ENCODE measurements at regions not wholly inside any gene's neighbourhood (a gene's known extent, or its start where the extent isn't known, plus 50 kb on each side); places are given as distances from the start of the nearest gene placed in this dataset.
"Not testable (repeated sequence)": the region's sequence is repeated elsewhere in the genome, so short reads cannot be mapped to it uniquely, and the experiment has no call there.

DNA sequence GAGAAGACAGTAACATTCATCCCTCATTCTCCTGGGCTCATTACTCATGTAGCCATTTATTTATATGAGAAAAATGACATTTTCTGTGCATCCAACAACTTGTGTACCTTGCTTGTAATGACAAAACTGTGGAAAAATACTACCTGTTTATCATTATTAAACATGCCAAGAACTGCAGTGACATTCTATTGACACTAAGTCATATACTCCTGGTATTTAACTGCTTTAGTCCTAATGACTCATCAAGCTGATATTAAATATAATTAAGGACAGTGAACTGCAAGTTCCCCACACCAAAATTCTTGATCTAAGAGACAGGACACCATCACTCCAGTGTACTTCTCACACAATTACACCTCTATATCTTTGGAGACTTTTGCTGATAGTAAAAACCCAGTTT is 1328.7 kb upstream of the RAG2 start:
- DNase-seq (ENCODE audit: low read depth, low spot score) = no peak

DNA sequence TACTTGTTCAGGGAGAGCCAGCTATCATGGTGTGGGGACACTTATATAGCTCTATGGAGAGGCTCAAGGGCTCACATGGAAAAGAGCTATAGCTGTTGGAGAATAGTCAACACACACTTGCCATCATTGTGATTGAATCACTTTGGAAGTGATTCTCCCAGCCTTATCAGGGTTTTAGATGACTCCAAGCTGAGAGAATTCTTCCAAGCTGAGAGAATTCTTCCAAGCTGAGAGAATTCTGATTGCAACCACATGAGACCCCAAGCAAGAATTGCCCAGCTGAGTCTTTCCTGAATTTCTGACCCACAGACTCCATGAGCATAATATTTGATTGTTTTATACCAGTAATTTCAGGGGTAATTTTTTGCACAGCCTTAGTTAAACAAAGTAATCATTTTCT is 1318.3 kb upstream of the RAG2 start:
- no peak for DNase-seq (ENCODE audit: low read depth, low spot score)

DNA sequence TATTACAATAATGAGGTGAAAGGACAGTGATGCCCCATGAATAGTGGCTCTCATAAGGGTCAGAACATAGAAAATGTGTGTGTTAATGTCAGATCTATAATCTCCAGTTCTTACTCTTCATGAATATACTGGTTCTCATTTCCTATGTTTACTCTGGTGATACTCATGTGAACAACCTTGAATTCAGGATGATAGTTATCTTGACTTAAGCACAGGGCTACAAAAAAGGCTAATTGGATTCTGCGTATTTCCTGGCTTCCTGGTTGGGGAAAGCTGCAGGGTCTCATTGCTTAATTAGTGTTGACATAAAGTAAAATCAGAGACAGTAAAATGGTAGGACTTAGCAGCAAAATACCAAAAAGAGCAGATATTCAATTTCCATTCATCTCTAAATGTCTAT is 1316.8 kb upstream of the RAG2 start:
- no peak for DNase-seq (ENCODE audit: low read depth, low spot score)

DNA sequence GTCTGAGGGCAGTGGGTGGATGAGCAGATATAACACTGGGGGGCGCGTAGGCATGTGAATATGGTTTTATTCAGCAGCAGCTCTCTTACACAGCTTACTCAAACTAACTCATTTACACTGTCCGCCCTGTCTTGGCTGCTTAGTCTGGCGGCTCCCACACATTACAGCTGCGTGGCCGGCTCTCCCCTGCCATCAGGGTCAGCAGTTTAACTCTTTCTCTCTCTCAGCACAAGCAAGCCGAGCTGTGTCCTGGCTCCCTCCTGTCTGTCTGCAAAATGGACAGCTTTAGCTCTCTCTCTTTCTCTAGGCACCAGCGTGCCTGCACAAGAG is 1310.1 kb upstream of the RAG2 start:
- no peak for DNase-seq (ENCODE audit: low read depth, low spot score)

DNA sequence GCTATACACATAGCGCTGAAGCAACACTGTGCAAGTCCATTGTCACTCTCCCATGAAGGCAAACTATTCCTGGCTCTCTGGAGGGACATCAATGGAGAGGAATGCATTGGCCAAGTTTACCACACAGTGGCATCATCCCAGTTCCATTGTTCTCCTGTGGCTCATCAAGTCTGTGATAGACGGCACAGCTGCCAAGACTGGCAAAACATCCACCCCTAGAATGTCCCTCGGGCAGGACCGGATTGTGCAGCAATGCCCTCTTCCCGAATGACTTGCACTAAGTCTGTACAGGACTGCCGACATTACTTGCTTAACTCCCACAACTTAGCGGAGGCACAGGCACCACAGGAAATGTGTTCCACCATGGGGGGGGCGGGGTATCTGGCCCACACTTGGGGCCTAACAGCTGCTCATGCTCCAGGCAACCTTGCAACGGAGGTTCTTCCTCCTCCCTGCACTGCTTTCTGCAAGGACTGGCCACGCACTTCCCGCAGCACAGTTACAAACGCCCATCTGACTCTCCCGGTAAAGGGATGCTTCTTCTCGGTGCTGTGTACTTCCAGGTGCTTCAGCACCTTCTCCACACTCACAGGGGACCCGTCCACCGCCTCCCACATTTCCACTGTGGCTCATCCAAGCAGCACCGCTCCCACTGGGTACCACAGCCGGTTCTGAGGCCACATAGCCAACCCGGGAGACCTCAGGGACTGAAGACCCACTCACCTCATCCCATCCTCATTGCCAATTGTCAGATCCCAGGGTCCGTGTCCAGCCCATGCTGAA is 1309.6 kb upstream of the RAG2 start:
- DNase-seq (ENCODE audit: low read depth, low spot score) = no peak

DNA sequence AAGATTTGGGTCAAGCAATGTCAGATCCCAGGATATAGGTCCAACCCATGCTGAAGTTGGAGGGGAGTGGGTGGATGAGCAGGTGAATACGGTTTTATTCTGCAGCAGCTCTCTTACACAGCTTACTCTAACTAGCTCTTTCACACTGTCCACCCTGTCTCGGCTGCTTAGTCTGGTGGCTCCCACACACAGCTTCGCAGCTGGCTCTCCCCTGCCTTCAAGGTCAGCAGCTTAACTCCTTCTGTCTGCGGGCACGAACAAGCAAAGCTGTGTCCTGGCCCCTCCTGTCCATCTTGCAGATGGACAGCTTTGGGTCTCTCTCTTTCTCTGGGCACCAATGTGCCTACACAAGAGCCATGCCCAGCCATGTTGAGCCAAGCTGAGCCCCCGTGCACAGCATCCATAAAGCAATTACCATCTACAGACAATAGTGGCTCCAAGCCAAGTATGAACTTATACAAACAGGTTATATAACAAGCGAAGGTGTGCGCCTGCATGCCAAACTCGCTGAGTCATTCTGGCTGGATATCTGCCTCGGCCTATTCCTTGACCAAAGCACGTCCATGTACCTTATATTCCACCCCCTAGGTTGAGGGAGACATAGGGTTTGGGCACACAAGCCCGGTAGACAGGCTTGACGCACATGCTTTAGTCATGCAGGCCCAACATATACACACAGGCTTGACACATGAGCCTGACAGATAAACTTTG is 1307.8 kb upstream of the RAG2 start:
- no peak for DNase-seq (ENCODE audit: low read depth, low spot score)

DNA sequence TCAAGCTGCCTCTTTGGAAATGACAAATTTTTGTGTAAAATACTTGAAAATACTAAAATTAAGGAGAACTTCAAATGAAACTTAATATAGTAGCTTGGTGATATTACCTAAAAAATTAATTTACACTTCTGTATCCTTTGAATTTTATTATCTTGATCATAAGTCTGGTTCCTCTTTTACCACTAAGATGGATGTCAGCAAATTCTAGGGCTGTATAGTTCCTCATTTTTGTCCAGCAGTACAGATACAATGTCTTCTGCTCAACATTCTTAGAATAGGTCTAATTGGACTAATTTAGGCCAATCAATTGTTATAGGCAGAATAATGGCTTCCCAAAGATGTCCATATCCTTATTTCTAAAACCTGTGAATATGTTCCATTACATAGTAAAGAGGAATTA is 1298.0 kb upstream of the RAG2 start:
- DNase-seq (ENCODE audit: low read depth, low spot score) = no peak

DNA sequence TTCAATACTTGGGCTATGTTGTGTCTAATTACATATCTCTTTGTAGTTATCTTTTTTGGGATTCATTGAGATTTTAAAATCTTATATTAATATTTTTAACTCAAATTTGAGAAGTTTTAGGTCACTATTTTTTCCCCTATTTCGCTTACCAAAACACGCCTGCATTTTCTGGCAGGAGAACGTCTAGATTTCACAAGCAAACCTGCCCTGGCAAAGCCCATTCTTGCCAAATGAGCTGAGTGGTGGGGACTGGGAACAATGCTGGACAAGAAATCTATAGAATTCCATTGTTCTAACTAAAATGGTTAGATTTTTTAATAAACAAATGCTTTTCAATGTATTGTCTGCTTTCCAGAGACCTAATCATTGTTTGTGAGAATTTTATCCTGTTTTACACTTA is 1283.7 kb upstream of the RAG2 start:
- no peak for DNase-seq (ENCODE audit: low read depth, low spot score)

DNA sequence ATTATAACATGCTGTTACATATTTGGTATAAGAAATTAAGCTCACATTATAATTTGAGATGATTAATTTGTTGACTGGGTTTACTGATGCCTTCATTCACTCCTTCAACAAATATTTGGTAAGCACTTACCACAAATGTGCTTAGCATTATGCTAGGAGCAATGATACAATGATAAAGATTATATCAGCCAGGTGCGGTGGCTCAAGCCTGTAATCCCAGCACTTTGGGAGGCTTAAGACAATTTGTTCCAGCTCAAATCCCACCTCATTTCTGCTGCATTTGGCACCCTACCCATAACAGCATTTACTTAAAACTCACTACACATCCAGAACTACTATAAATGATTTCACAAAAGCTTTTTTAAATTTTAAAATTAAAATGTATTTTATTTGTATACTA is 1263.6 kb upstream of the RAG2 start:
- no peak for DNase-seq (ENCODE audit: low read depth, low spot score)

DNA sequence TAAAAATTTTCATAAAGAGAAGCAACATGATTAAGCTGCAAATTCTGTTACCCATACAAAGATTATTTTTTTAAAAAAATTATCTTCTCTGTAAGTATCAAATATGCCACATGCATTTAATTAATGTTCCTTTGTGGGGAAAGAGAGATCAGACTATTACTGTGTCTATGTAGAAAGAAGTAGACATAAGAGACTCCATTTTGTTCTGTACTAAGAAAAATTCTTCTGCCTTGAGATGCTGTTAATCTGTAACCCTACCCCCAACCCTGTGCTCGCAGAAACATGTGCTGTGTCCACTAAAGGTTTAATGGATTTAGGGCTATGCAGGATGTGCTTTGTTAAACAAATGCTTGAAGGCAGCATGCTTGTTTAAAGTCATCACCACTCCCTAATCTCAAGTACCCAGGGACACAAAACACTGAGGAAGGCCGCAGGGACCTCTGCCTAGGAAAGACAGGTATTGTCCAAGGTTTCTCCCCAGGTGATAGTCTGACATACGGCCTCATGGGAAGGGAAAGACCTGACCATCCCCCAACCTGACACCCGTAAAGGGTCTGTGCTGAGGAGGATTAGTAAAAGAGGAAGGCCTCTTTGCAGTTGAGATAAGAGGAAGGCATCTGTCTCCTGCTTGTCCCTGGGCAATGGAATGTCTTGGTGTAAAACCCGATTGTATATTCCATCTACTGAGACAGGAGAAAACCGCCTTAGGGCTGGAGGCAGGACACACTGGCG is 1260.9 kb upstream of the RAG2 start:
- not testable (repeated sequence) for DNase-seq (ENCODE audit: low read depth, low spot score)

DNA sequence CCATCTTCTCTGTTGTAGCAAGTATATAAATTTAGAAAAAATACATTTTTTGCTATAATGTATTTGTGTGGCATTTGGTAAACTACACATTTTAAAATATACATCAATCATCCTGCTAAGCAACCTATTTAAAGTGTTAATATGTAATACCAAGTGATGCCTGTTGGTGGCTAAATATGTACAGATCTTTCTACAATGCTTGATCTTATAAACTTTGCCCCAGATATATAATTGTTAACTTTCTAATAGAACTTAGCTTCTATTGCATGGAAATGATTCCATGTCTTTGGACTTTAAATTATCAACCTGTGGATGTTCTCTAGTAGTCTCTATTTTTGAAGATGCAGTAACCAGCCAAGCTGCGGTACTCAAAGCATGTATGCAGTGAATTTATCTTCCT is 1260.4 kb upstream of the RAG2 start:
- DNase-seq (ENCODE audit: low read depth, low spot score) = no peak

DNA sequence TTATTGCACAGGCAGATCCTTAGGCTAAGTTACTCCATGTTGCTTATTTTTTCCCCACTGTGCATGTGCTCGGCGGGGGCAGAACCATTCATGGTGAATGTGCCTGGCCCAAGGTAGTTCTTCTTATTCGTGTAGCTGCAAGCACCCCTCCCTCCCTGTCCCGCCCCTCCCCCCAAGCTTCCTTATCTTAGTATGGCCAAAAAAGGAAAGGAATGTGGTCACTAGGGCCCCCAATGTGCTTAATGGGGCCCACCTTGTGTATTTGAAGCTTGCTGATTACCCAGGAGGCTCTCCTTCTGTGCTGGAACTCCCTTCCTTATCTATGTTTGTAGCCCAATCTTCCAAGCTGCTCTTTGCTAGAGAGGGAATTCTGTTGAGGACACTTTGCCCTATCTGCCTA is 1259.7 kb upstream of the RAG2 start:
- no peak for DNase-seq (ENCODE audit: low read depth, low spot score)

DNA sequence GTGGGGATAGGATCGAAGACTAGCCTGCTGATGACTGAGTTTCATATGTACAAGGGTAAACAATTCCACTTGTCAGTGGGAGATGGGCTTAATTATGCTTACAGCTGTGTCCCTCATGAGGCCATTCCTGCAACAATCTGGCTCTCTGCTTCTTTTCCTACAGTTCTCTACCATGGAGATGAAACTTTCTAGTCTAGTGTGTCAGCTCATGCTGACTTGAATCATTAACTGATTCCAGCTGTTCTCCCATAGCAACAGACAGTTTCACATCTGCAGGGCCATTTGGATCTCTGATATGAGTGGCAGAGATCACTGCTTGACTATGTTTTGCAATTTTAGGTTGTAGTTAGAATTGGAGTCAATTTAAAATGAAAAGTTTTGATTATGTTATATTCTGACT is 1251.7 kb upstream of the RAG2 start:
- no peak for DNase-seq (ENCODE audit: low read depth, low spot score)

DNA sequence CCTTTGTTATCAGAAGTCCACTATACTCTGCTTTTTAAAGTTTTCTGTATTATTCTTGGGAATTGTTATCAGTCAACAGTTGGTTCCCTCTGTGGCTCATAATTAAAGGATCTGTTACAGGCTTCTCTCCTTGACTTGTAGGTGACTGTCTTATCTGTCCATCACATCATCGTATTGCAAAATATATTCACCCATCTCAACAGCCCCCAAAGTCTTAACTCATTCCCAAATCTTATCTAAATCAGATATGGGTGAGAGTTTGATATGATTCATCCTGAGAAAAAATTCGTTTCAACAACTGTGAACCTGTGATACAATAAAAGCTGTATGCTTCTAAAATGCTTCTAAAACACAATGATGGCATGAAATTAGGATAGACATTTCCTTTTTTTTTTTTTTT is 1245.6 kb upstream of the RAG2 start:
- no peak for DNase-seq (ENCODE audit: low read depth, low spot score)

DNA sequence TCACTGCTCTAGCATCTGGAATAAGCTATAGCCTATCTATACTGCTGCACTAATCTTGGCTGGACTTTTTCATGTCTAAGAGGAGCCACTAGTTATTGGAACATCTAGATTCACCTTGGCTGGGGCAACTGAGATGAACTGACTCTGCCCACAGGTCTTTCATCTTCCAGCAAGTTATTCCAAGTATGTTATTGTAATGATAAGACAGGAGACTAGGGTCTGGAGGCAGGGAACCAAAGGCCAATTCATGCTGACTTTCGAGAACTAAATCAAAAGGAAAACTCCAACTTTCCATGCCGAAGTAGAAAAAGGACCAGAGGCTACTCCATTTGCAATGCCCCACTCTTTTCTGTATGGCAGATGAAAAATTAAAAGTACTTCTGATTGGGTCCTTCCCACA is 1243.0 kb upstream of the RAG2 start:
- no peak for DNase-seq (ENCODE audit: low read depth, low spot score)

DNA sequence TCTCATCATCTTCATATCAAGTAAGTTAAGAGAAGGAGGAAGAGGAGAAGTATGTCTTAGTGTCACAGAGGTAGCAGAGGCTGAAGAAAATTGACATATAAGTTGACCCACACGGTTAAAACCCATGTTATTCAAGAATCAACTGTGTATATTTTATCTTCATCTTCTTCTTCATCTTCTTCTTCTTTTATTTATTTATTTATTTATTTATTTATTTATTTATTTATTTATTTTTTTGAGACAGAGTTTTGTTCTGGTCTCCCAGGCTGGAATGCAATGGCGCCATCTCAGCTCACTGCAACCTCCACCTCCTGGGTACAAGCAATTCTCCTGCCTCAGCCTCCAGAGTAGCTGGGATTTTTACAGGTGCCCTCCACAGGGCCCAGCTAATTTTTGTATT is 1242.3 kb upstream of the RAG2 start:
- not testable (repeated sequence) for DNase-seq (ENCODE audit: low read depth, low spot score)

DNA sequence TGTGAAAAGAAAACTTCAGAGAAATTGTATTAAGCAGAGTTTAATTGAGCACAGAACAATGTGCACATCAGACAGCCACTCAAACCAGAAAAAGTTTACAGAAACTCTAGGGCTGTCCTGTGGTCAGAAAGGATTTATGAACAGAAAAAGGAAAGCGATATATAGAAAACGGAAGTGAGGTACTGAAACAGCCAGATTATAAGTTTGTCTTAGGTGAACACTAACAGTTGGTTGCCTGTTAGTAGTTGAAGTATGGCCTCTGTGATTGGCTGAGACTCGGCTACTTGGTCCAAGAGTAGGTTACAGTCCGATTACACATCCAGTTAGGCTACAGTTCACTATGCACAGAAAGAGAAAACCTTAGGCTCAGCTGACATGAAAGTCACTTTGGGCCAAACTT is 1232.5 kb upstream of the RAG2 start:
- DNase-seq (ENCODE audit: low read depth, low spot score) = no peak

DNA sequence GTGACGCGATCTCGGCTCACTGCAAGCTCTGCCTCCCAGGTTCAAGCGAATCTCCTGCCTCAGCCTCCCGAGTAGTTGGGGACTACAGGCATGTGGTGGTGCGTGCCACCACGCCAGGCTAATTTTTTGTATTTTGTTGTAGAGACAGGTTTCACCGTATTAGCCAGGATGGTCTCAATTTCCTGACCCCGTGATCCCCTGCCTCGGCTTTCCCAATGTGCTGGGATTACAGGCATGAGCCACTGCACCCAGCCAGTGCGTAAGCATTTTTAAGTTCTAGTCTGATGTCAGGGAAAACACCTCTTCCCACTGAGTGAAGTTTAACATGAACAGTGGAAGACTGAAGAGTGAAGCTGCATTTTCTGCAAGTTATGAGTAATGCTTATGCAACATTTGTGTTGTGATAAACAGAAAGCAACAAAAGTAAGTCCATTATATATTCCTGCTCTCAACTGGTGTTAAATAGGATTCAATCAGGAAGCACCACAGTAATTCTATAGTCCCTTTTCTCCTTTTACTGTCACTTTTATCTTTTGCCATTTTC is 1219.8 kb upstream of the RAG2 start:
- DNase-seq (ENCODE audit: low read depth, low spot score) = no peak

DNA sequence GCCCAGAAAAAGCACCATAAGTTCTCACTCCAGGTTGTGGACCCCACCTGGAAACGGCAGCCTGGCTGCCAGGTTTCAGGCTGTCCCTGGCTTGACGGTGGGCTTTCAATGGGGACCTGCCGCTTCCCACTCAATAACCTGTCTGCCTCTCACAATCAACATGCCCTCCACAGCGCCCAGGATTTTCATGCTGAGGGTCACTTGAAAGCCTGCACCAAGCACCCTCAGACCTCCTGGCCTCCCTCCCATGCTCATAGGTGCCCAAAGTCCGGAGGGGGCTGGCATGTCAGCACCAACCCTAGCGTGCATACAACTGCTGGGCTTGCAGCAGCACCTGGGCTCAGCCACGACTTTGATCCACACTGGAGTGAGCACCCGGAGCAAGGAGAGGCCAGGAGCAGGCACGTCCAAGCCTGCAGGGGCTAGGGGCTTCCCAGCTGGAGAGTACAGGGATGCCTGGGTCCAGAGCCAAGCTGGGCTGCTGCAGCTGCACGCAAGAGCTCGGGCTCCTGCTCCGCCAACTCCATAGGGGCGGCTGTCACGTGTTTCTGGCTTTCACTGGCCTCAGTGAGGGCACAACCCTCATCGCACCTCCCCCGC is 1214.3 kb upstream of the RAG2 start:
- no peak for DNase-seq (ENCODE audit: low read depth, low spot score)

DNA sequence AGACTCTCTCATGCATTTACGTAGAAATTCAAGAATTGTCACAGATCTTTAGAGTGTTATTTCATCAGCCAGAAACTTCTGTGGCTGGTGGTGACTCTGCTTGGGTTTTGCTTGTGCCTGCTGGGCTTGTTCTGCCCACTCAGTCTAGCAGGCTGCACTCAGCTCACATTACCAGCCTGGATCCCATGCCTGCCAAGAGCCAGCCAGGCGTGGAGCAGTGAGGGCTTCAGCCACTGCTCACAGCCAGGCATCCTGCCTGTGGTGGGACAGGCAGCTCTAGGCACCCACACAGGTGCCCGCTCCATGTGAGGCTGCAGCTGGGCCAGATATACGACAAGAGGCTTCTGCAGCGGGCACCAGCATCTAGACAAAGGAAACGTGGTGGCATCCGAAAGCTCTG is 1213.3 kb upstream of the RAG2 start:
- no peak for DNase-seq (ENCODE audit: low read depth, low spot score)

DNA sequence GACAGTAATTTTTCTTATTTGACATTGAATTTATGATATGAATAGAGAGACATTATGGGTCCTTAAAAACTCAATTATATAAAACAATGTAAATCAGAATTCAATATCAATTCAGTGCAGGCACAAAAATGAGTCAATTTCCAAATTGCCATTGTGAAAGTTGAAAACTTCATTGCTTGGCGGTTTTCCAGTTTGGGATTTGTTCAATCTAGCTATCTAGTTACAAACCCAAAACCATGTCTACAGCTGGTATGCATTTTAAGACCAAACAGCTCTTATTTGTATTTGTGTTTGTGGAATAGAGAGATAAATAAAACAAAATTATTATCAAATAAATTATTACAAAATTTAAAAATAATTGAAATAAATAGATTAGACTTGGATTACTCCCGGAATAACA is 1206.6 kb upstream of the RAG2 start:
- no peak for DNase-seq (ENCODE audit: low read depth, low spot score)

DNA sequence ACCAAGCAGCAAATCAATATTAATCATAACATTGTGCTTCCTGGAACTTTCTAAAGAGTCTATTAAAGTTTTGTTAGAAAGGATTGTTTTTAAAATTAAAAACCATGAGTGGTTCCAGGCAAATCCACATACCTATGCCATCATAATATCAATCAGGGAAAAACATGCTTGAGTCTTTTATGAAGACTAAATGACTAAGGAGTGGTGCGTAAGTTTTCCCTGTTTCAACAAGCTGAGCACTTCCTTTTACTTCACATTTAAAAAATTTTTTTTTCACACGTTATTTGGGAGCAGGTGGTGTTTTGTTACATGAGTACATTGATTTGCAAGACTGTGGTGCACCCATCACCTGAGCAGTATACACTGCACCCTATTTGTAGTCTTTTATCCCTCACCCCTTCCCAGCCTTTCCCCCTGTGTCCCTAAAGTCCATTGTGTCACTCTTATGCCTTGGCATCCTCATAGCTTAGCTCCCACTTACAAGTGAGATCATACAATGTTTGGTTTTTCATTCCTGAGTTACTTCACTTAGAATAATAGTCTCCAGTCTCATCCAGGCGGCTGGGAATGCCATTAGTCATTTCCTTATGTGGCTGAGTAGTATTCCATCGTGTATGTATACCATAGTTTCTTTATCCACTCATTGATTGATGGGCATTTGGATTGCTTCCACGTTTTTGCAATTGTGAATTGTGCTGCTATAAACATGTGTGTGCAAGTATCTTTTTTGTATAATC is 1190.3 kb upstream of the RAG2 start:
- no peak for DNase-seq (ENCODE audit: low read depth, low spot score)
